Lower leg skin (tissue), 3 donors: ENCODE measurements at regions not wholly inside any gene's neighbourhood (a gene's known extent, or its start where the extent isn't known, plus 50 kb on each side); places are given as distances from the start of the nearest gene placed in this dataset.

Experiments used
- POLR2A ChIP-seq, 2 donors: fragments of 450-650 bp; IDR thresholded peaks; one replicate each; pipeline ENCODE4 v1.6.1; 2016 to 2017; ENCODE audit warnings: antibody characterized with exemption in 2 of 2, mild to moderate bottlenecking in 1 of 2, moderate library complexity in 1 of 2
- TF ChIP-seq, protein P1 (sequence below), 3 donors: fragments of 450-650 bp; IDR thresholded peaks; one replicate each; pipeline ENCODE4 v1.5.1; 2016; ENCODE audit warnings: antibody characterized with exemption in 3 of 3, mild to moderate bottlenecking in 3 of 3, moderate library complexity in 2 of 3

DNA sequence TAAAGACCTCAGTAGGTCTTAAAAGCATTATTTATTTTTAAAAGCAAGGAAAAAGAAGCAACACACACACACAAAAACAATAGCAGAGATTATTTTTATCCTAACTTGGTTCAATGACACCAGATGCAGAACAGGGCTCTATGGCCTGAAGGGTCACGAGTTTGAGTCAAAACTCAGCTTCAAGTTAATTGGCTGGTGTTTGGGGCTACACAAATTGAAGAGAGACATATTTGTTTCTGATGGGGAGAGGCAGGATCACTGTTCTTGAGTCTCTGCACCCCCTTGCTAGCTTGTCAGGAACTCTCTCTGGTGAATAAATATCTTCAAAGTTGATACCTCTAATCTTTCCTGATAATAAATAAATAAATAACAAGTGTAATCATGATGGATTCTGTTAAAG is 466.1 kb downstream of the PRKD1 start:
- TF ChIP-seq, protein P1, sequence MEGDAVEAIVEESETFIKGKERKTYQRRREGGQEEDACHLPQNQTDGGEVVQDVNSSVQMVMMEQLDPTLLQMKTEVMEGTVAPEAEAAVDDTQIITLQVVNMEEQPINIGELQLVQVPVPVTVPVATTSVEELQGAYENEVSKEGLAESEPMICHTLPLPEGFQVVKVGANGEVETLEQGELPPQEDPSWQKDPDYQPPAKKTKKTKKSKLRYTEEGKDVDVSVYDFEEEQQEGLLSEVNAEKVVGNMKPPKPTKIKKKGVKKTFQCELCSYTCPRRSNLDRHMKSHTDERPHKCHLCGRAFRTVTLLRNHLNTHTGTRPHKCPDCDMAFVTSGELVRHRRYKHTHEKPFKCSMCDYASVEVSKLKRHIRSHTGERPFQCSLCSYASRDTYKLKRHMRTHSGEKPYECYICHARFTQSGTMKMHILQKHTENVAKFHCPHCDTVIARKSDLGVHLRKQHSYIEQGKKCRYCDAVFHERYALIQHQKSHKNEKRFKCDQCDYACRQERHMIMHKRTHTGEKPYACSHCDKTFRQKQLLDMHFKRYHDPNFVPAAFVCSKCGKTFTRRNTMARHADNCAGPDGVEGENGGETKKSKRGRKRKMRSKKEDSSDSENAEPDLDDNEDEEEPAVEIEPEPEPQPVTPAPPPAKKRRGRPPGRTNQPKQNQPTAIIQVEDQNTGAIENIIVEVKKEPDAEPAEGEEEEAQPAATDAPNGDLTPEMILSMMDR (IDR thresholded peaks at IDR 0.05), result no peak
- TF ChIP-seq POLR2A (IDR thresholded peaks at IDR 0.05), result no peak
